GM12872 (cell line): ENCODE measurements at regions not wholly inside any gene's neighbourhood (a gene's known extent, or its start where the extent isn't known, plus 50 kb on each side); places are given as distances from the start of the nearest gene placed in this dataset.

Experiments used
- TF ChIP-seq, protein P1 (sequence below): IDR thresholded peaks from 3 replicates; pipeline ENCODE4 v1.5.1; 2011; ENCODE audit warnings: low read depth, mild to moderate bottlenecking, low read length, moderate library complexity; ENCODE audit not compliant: insufficient read depth

DNA sequence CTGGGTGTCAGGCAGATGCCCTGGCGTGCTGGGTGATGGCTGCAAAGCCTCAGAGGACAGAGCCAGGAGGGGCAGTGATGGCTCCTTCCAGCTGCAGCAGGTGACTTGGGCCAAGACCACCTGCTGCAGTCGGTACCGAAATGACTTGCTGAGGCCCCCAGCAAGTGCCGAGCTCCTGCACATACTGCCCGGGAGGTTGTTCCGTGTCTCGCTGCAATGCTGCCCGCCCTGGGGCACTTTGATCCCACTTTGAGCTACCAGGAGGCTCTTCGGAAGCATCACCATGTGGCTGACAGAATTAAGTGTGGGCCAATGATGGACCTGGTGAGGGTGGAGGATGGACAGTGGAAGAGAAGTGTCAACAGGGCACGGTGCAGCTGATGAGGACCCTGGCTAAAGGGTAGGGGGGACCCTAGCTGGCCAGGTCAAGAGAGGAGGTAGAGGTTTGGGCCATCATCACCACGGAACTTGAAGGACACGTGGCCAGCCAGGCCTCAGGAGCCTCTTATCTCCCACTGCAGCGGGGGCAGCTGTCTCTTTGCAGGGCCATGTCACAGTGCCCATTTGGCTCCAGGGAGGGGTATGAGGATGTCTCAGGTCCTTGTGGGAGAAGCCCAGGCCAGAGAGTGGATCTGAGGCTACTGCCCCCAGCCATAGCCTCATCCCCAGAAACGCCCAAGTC, 51.1 kb upstream of the NANOS1 start:
- TF ChIP-seq, protein P1, sequence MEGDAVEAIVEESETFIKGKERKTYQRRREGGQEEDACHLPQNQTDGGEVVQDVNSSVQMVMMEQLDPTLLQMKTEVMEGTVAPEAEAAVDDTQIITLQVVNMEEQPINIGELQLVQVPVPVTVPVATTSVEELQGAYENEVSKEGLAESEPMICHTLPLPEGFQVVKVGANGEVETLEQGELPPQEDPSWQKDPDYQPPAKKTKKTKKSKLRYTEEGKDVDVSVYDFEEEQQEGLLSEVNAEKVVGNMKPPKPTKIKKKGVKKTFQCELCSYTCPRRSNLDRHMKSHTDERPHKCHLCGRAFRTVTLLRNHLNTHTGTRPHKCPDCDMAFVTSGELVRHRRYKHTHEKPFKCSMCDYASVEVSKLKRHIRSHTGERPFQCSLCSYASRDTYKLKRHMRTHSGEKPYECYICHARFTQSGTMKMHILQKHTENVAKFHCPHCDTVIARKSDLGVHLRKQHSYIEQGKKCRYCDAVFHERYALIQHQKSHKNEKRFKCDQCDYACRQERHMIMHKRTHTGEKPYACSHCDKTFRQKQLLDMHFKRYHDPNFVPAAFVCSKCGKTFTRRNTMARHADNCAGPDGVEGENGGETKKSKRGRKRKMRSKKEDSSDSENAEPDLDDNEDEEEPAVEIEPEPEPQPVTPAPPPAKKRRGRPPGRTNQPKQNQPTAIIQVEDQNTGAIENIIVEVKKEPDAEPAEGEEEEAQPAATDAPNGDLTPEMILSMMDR, result no peak

DNA sequence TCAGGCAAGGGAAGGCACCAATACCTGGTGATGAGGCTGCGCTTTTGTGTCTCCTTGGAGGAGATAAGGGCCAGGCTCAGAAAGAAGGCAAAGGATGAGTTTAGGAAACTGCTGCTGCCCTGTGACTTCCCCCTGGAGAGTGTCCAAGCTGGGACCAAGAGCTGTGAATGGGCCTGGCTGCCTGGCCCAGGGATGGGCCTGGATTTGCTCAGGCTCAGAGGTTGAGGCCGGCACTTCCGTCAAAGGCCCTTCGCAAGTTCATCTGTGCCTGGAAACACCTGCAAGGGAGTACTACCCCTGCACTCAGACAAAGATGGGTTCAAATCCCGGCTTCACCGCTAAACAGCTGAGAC, 50.5 kb upstream of the NANOS1 start:
- TF ChIP-seq, protein P1, result no peak

DNA sequence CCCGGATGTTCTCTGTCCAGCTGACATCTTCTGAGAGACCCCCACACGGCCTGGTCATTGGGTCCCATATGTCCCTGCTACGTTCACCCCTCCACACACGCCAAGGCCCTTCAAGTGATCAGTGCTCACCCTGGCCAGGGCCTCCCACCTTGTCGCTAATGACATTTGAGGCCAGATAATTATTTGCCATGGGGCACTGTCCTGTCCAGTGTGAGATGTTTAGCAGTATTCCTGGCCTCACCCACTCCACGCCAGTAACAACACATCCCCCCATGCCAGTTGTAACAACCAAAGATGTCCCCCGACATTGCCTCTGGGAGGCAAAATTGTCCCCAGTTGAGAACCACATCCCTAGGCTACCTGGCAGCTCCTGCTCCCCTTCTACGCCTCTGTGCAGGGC, 49.9 kb upstream of the NANOS1 start:
- TF ChIP-seq, protein P1, result no peak
